ENCODE measurements at regions not wholly inside any gene's neighbourhood (a gene's known extent, or its start where the extent isn't known, plus 50 kb on each side); places are given as distances from the start of the nearest gene placed in this dataset.

DNA sequence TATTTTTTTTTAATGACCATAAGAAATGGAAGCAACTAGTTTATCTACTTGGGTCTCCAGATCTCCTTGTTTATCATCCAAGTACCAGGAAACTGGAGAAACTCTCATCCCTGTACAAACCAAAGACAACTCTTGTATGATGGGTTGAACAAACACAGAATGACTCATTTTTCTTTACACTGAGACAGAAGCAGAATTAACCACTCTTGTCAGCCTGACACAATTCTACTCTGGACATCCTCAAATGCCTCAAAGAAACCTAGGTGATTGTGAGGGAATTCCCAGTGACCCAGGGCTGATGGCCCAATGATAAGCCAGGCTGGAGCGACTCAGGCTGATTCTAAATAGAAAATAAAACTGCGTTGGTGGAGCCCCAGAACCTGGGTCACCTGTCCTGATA is 151.5 kb downstream of the ZNF737 start:
- no peak for DNase-seq (ENCODE audit: low read depth, low spot score)
- H3K4me3 ChIP-seq (ENCODE audit: low read depth in 2 of 2, low read length in 2 of 2), result no peak overlapping the region
- in situ Hi-C loops (cut with HindIII; ENCODE audit: low pct_unique_long_range_greater_than_20kb, low sequenced_read_pairs) (no loop called here), intact Hi-C loops (cut with micrococcal nuclease; ENCODE audit: unreplicated experiment) (no loop called here)
- ChIA-PET POLR2A (no interaction called here), CTCF (no interaction called here)
- no peak for TF ChIP-seq SIN3A (IDR thresholded peaks at IDR 0.05; ENCODE audit: borderline replicate concordance, insufficient read depth, low read depth, low read length)
- no peak for TF ChIP-seq POLR2AphosphoS5 (IDR thresholded peaks at IDR 0.05; ENCODE audit: low read depth, low read length)
- TF ChIP-seq TCF7L2 (IDR thresholded peaks at IDR 0.05; ENCODE audit: low read depth, low read length), result no peak
- TF ChIP-seq, protein P1, sequence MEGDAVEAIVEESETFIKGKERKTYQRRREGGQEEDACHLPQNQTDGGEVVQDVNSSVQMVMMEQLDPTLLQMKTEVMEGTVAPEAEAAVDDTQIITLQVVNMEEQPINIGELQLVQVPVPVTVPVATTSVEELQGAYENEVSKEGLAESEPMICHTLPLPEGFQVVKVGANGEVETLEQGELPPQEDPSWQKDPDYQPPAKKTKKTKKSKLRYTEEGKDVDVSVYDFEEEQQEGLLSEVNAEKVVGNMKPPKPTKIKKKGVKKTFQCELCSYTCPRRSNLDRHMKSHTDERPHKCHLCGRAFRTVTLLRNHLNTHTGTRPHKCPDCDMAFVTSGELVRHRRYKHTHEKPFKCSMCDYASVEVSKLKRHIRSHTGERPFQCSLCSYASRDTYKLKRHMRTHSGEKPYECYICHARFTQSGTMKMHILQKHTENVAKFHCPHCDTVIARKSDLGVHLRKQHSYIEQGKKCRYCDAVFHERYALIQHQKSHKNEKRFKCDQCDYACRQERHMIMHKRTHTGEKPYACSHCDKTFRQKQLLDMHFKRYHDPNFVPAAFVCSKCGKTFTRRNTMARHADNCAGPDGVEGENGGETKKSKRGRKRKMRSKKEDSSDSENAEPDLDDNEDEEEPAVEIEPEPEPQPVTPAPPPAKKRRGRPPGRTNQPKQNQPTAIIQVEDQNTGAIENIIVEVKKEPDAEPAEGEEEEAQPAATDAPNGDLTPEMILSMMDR (IDR thresholded peaks at IDR 0.05), result no peak
- TF ChIP-seq, protein P2, sequence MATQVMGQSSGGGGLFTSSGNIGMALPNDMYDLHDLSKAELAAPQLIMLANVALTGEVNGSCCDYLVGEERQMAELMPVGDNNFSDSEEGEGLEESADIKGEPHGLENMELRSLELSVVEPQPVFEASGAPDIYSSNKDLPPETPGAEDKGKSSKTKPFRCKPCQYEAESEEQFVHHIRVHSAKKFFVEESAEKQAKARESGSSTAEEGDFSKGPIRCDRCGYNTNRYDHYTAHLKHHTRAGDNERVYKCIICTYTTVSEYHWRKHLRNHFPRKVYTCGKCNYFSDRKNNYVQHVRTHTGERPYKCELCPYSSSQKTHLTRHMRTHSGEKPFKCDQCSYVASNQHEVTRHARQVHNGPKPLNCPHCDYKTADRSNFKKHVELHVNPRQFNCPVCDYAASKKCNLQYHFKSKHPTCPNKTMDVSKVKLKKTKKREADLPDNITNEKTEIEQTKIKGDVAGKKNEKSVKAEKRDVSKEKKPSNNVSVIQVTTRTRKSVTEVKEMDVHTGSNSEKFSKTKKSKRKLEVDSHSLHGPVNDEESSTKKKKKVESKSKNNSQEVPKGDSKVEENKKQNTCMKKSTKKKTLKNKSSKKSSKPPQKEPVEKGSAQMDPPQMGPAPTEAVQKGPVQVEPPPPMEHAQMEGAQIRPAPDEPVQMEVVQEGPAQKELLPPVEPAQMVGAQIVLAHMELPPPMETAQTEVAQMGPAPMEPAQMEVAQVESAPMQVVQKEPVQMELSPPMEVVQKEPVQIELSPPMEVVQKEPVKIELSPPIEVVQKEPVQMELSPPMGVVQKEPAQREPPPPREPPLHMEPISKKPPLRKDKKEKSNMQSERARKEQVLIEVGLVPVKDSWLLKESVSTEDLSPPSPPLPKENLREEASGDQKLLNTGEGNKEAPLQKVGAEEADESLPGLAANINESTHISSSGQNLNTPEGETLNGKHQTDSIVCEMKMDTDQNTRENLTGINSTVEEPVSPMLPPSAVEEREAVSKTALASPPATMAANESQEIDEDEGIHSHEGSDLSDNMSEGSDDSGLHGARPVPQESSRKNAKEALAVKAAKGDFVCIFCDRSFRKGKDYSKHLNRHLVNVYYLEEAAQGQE (IDR thresholded peaks at IDR 0.05; ENCODE audit: insufficient read depth in 1 of 2, low read depth in 2 of 2, low read length in 1 of 2), result no peak
- no TSS peak for BruUV-seq (replicated peaks)
- H3K4me1 ChIP-seq (ENCODE audit: control insufficient read depth, insufficient read depth, low read length), result no peaks in the 10 kb centered on the region
- no peak for ATAC-seq
- H3K27ac ChIP-seq (ENCODE audit: low read length), result no peak overlapping the region
- peaks cover 5% of the 10 kb centered on the region; the same call in 1 of the 2 replicates for H3K9me3 ChIP-seq (ENCODE audit: control insufficient read depth, insufficient read depth, low read depth, low read length)
- H3K27me3 ChIP-seq (ENCODE audit: control insufficient read depth, insufficient read depth, low read length), result no peaks in the 10 kb centered on the region
- H3K36me3 ChIP-seq (ENCODE audit: control insufficient read depth, insufficient read depth, low read length), result peaks cover 2% of the 10 kb centered on the region; the same call in 1 of the 2 replicates

DNA sequence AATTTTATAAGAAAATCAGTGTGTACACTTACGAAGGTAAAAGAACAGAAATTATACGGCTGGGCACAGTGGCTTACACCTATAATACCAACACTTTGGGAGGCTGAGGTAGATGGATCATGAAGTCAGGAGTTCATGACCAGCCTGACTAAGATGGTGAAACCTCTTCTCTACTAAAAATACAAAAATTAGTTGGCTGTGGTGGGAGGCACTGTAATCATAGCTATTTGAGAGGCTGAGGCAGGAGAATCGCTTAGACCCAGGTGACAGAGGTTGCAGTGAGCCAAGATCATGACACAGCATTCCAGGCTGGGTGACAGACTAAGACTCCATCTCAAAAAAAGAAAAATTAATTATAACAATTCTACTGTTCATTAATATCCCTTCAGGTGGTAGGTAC is 151.9 kb downstream of the ZNF737 start:
- CTCF ChIA-PET, result no interaction called here
- no peaks in the 10 kb centered on the region for H3K4me1 ChIP-seq (ENCODE audit: control insufficient read depth, insufficient read depth, low read length)
- BruUV-seq (replicated peaks), result no TSS peak
- H3K27ac ChIP-seq (ENCODE audit: low read length), result no peak overlapping the region
- POLR2A ChIA-PET, result no interaction called here
- no peak overlapping the region for H3K4me3 ChIP-seq (ENCODE audit: low read depth in 2 of 2, low read length in 2 of 2)
- no peaks in the 10 kb centered on the region for H3K27me3 ChIP-seq (ENCODE audit: control insufficient read depth, insufficient read depth, low read length)
- TF ChIP-seq TCF7L2 (IDR thresholded peaks at IDR 0.05; ENCODE audit: low read depth, low read length) (no peak), SIN3A (IDR thresholded peaks at IDR 0.05; ENCODE audit: borderline replicate concordance, insufficient read depth, low read depth, low read length) (no peak), POLR2AphosphoS5 (IDR thresholded peaks at IDR 0.05; ENCODE audit: low read depth, low read length) (no peak)
- TF ChIP-seq, protein P1 (IDR thresholded peaks at IDR 0.05), result no peak
- TF ChIP-seq, protein P2 (IDR thresholded peaks at IDR 0.05; ENCODE audit: insufficient read depth in 1 of 2, low read depth in 2 of 2, low read length in 1 of 2), result no peak
- peaks cover 2% of the 10 kb centered on the region; the same call in 1 of the 2 replicates for H3K36me3 ChIP-seq (ENCODE audit: control insufficient read depth, insufficient read depth, low read length)
- in situ Hi-C loops (cut with HindIII; ENCODE audit: low pct_unique_long_range_greater_than_20kb, low sequenced_read_pairs), result no loop called here
- ATAC-seq, result no peak
- intact Hi-C loops (cut with micrococcal nuclease; ENCODE audit: unreplicated experiment), result no loop called here
- H3K9me3 ChIP-seq (ENCODE audit: control insufficient read depth, insufficient read depth, low read depth, low read length), result peaks cover 5% of the 10 kb centered on the region; the same call in 1 of the 2 replicates
- no peak for DNase-seq (ENCODE audit: low read depth, low spot score)
